Pulmonary artery endothelial cell (primary cell): ENCODE measurements at regions not wholly inside any gene's neighbourhood (a gene's known extent, or its start where the extent isn't known, plus 50 kb on each side); places are given as distances from the start of the nearest gene placed in this dataset.
"Not testable (repeated sequence)": the region's sequence is repeated elsewhere in the genome, so short reads cannot be mapped to it uniquely, and the experiment has no call there.

Source experiments
- DNase-seq: peaks from one replicate; pipeline ENCODE4 v3.0.0-alpha.2; 2011; ENCODE audit warnings: low read depth, low spot score

GRCh38 chr11:69884751-69885150 is 65.5 kb upstream of the FGF3 start:
- DNase-seq = no peak

GRCh38 chr11:69887330-69887729 is 68.1 kb upstream of the FGF3 start:
- DNase-seq = no peak

- DNase-seq = no peak
Measured at GRCh38 chr11:69887841-69888427, 68.7 kb upstream of the FGF3 start.

GRCh38 chr11:69888483-69889181 is 69.4 kb upstream of the FGF3 start:
- DNase-seq = peak; percentile 11

GRCh38 chr11:69889400-69890318 is 70.4 kb upstream of the FGF3 start:
- no peak for DNase-seq

- DNase-seq = no peak
Measured at GRCh38 chr11:69890476-69890875, 71.3 kb upstream of the FGF3 start.

- DNase-seq = no peak
Measured at GRCh38 chr11:69891421-69892236, 72.4 kb upstream of the FGF3 start.

GRCh38 chr11:69892237-69892985 is 73.2 kb upstream of the FGF3 start:
- DNase-seq = no peak

GRCh38 chr11:69892986-69893555 is 73.9 kb upstream of the FGF3 start:
- DNase-seq = no peak

GRCh38 chr11:69893631-69894030 is 74.4 kb upstream of the FGF3 start:
- no peak for DNase-seq

- no peak for DNase-seq
Measured at GRCh38 chr11:69894181-69894611, 75.0 kb upstream of the FGF3 start.

GRCh38 chr11:69894648-69895047 is 75.4 kb upstream of the FGF3 start:
- no peak for DNase-seq

- DNase-seq = no peak
Measured at GRCh38 chr11:69896250-69896649, 77.0 kb upstream of the FGF3 start.

- no peak for DNase-seq
Measured at GRCh38 chr11:69898123-69898522, 78.9 kb upstream of the FGF3 start.

GRCh38 chr11:69899957-69900821 is 81.0 kb upstream of the FGF3 start:
- DNase-seq = peak; percentile 35

- not testable (repeated sequence) for DNase-seq
Measured at GRCh38 chr11:69900822-69901302, 81.6 kb upstream of the FGF3 start.

GRCh38 chr11:69902337-69902736 is 83.1 kb upstream of the FGF3 start:
- no peak for DNase-seq

- DNase-seq = no peak
Measured at GRCh38 chr11:69903211-69903610, 84.0 kb upstream of the FGF3 start.
